PFSK-1 (cell line): ENCODE measurements at regions not wholly inside any gene's neighbourhood (a gene's known extent, or its start where the extent isn't known, plus 50 kb on each side); places are given as distances from the start of the nearest gene placed in this dataset.

Experiments used
- FOXP2 ChIP-seq: optimal IDR thresholded peaks from 2 replicates; pipeline ENCODE3; 2011; ENCODE audit warnings: borderline replicate concordance, control low read depth, inconsistent platforms; ENCODE audit not compliant: insufficient read depth; ENCODE audit errors: extremely low read length, extremely low read depth
- POLR2AphosphoS5 ChIP-seq: IDR thresholded peaks from 2 replicates; pipeline ENCODE4 v1.6.1; 2012; ENCODE audit warnings: low read depth, mild to moderate bottlenecking, control low read depth, low read length, moderate library complexity
- REST ChIP-seq, 2 experiments: IDR thresholded peaks; 2 replicates each; pipeline versions ENCODE4 v1.6.1 to v1.8.0; 2011 to 2012; ENCODE audit warnings: low read depth in 2 of 2, low read length in 2 of 2, control low read depth in 1 of 2, inconsistent platforms in 1 of 2, mild to moderate bottlenecking in 1 of 2, moderate library complexity in 1 of 2; ENCODE audit not compliant: insufficient read depth in 1 of 2
- SIN3A ChIP-seq: IDR thresholded peaks from 2 replicates; pipeline ENCODE4 v1.6.1; 2012; ENCODE audit warnings: mild to moderate bottlenecking, low read length, moderate library complexity, borderline replicate concordance; ENCODE audit not compliant: insufficient read depth
- TAF1 ChIP-seq: IDR thresholded peaks from 2 replicates; pipeline ENCODE4 v1.6.1; 2012; ENCODE audit warnings: low read length, control low read depth, borderline replicate concordance; ENCODE audit not compliant: insufficient read depth

DNA sequence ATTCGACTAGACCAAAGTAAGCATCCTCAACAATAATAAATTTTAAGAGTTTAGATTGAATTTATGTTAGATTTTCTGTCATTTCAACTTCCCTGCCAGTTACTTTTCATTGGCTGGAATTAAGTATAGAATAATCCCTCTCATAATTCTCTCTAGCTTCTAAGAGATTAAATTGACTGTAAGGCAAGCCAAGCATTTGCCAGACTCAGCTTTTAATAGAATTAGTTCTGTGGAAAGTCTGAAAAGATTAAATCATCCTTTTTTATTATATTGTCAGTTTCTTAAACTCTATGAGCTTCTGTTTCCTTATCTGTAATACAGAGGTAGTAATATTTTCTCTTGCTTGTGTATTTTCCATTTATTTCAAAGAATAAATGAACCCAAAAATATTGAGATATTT is 77.9 kb upstream of the ZNF804A start:
- TF ChIP-seq FOXP2 (no peak), SIN3A (no peak)

DNA sequence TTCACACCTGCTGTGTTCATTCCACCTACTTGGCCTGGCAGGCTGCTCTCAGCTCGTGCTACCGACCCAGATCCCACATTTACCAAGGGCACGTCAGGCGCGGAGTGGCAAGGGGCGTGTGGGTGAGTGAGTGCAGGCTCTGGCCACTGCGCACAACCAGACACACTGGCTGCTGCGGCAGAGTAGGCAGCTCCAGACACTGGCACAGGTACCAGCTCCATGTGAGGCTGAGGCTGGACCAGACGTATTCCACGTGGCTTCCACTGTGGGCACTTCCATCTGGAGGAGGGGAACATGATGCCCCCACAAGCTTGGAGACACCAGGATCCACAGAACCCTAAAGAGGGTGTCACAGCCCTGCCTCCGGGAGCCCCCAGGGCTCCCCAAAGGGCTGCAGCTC is 74.6 kb upstream of the ZNF804A start:
- TF ChIP-seq FOXP2 (no peak), POLR2AphosphoS5 (no peak), REST (IDR thresholded peaks at IDR 0.05; ENCODE audit: insufficient read depth in 1 of 2, low read depth in 2 of 2, low read length in 2 of 2) (no peak)

DNA sequence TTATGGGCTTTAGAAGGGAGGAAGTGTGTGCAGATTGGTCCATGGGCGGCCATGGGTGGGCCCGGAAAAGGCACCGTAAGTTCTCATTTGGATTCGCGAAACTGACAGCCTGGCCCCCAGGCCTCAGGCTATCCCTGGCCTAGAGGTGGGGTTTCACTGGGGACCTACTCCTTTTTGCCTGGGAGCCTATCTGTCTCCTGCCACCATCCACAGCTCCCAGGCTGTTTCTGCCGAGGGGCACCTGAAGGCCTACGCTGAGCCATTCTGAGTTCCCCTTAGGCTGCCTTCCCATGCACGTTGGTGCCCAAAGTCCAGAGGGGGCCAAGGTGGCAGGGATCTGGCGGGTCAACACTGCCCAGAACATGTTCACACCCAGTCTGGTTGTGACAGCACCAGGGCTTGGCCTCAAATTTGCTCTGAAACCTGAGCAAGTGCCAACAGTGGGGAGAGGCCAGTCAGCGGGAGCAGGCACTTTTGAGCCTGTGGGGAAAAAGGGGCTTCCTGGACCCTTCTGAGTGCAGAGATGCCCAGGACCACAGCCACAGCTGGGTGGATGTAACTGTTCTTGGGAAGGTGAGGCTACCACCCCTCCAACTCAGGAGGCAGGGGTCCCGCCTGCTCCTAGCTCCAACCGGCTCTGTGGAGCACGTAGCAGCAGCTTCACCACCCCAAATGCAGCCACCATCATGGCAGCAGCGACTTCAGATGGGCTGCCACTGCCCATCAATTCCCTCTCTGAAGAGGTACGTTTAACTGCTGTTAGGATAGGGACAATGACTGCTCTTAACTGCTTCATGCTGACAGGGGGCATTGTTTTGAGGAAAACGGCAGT is 73.6 kb upstream of the ZNF804A start:
- TF ChIP-seq POLR2AphosphoS5 (no peak), REST (IDR thresholded peaks at IDR 0.05; ENCODE audit: insufficient read depth in 1 of 2, low read depth in 2 of 2, low read length in 2 of 2) (no peak), SIN3A (no peak)

DNA sequence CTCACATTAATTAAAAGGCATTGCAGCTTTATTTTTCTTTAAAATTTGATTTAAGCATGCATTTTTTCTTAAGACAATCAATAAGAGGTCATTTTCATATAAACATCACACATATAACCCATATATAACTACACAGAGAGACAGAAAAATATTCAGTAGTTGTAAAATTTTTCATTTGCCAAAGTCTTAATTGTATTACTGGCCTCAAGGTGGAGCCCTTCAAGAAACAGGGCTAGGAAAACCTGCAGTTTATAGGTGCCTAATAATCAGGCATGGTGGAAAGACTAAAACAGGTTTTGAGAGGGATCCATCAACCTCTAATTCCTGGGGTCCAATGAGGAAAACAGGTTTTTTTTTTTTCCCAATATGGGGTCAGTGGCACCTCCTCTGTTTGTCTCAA is 71.3 kb upstream of the ZNF804A start:
- TF ChIP-seq TAF1: no peak
- no peak for TF ChIP-seq POLR2AphosphoS5

DNA sequence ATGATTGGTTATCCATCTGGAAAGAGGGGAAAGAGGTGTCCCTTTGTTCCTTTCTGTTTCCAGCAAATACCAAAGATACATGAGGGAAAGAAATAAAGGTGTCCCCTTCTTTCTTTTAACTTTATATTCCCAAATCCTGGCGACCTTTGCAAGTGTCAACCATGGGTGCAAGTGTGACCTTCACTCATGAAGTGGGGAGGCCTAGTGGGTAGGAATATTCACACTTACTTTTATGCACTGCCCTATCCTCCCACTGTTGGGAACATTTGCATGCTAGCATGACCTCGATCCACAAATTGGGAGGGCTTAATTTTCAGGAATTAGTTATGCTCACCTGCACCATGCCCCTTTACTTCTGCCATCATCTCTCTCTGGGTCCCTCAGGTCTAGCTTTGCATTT is 70.2 kb upstream of the ZNF804A start:
- TF ChIP-seq FOXP2 (no peak), REST (IDR thresholded peaks at IDR 0.05; ENCODE audit: insufficient read depth in 1 of 2, low read depth in 2 of 2, low read length in 2 of 2) (no peak), TAF1 (no peak)

DNA sequence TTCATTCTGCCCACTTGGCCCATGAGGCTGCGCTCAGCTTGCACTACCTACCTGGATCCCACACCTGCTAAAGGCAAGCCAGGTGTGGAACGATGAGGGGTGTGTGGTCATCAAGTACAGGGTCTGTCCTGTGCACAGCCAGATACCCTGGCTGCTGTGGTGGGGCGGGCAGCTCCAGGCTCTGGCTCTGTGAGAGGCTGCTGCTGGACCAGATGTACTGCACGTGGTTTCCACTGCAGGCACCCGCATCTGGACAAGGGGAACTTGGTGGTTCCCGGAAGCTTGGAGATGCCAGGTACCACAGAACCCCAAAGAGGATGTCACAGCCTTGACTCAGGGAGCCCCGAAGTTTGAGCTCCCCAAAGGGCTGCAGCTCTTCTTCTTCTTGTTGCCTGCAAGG is 68.1 kb upstream of the ZNF804A start:
- TF ChIP-seq FOXP2: no peak
- no peak for TF ChIP-seq REST (IDR thresholded peaks at IDR 0.05; ENCODE audit: insufficient read depth in 1 of 2, low read depth in 2 of 2, low read length in 2 of 2)
- TF ChIP-seq POLR2AphosphoS5: no peak
- no peak for TF ChIP-seq TAF1
- no peak for TF ChIP-seq SIN3A
